ENCODE measurements at regions not wholly inside any gene's neighbourhood (a gene's known extent, or its start where the extent isn't known, plus 50 kb on each side); places are given as distances from the start of the nearest gene placed in this dataset.

DNA sequence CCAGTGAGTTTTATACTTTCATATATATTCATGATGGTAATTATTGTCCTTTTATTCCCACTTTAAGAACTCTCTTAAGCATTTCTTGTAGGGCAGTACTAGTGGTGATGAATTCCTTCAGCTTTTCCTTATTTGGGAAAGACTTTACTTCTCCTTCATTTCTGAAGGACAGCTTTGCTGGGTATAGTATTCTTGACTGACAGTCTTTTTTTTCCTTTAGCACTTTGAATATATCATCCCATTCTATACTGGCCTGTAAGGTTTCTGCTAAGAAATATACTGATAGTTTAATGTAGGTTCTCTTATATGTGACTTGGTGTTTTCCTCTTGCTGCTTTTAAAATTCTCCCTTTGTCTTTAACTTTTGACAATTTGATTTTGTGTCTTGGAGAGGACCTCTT is 109.0 kb upstream of the FSTL4 start:
- intact Hi-C loops (cut with DNase I): no loop called here
- ATAC-seq (no peak), DNase-seq (no peak)
- Histone ChIP-seq H3K4me1 (peaks cover 3% of the 10 kb centered on the region), H3K36me3 (no peaks in the 10 kb centered on the region), H3K9me3 (peaks cover 15% of the 10 kb centered on the region), H3K27ac (no peak overlapping the region), H3K4me3 (no peak overlapping the region), H3K27me3 (ENCODE audit: low read depth) (no peaks in the 10 kb centered on the region)
- TF ChIP-seq, protein P1, sequence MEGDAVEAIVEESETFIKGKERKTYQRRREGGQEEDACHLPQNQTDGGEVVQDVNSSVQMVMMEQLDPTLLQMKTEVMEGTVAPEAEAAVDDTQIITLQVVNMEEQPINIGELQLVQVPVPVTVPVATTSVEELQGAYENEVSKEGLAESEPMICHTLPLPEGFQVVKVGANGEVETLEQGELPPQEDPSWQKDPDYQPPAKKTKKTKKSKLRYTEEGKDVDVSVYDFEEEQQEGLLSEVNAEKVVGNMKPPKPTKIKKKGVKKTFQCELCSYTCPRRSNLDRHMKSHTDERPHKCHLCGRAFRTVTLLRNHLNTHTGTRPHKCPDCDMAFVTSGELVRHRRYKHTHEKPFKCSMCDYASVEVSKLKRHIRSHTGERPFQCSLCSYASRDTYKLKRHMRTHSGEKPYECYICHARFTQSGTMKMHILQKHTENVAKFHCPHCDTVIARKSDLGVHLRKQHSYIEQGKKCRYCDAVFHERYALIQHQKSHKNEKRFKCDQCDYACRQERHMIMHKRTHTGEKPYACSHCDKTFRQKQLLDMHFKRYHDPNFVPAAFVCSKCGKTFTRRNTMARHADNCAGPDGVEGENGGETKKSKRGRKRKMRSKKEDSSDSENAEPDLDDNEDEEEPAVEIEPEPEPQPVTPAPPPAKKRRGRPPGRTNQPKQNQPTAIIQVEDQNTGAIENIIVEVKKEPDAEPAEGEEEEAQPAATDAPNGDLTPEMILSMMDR (IDR thresholded peaks at IDR 0.05): no peak

DNA sequence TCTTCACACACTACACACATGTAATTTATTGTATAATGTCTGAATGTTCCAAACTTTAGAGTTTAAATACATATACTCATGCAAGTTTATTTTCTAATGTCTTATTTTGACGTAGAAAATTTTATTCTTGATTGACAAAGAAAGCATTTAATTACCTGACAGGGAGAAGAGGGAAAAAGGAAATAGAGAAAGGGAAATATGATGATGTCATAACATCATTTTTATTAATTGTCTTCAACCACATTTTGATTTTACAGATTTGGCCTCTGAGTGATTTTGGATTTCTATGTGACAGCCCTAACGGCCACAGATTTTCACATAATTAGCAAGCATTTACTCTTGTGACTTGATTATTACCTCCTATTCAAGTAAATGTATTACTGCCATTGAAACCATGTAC is 106.1 kb upstream of the FSTL4 start:
- ATAC-seq (no peak), DNase-seq (no peak)
- intact Hi-C loops (cut with DNase I): no loop called here
- Histone ChIP-seq H3K4me1 (peaks cover 13% of the 10 kb centered on the region), H3K27me3 (ENCODE audit: low read depth) (no peaks in the 10 kb centered on the region), H3K9me3 (peaks cover 15% of the 10 kb centered on the region), H3K27ac (no peak overlapping the region), H3K4me3 (no peak overlapping the region), H3K36me3 (no peaks in the 10 kb centered on the region)
- TF ChIP-seq, protein P1 (IDR thresholded peaks at IDR 0.05): no peak

DNA sequence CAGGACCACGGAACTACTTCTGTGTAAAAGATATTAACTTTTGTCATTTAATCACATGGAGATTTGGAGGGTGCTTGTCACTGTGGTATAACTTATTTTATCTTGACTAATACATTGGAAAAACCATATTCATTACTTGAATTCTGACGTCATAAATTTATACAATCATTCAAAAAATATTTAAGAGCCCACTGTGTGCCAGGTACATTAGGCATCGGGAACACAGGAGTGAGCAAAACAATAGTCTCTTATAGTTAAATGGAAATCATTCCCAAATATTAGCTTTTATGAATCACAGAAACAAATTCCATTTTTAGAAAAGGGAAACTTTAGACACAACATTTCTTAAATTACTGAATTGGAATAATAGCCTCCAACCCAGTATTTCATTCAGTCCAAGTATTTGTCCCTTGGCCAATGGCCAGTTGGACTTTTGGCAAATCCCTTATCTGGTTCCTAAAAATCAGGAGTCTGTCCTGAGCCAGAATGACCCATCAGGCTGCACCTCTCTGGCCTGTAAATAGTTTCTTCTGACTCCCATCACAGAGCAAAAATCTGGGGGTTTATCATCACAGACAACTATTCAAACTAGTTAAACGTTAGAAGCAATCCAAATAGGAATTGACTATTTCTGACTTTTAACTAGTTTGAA is 104.3 kb upstream of the FSTL4 start:
- Histone ChIP-seq H3K4me3 (no peak overlapping the region), H3K27ac (no peak overlapping the region), H3K4me1 (peaks cover 13% of the 10 kb centered on the region), H3K36me3 (no peaks in the 10 kb centered on the region), H3K9me3 (peaks cover 6% of the 10 kb centered on the region), H3K27me3 (ENCODE audit: low read depth) (no peaks in the 10 kb centered on the region)
- TF ChIP-seq, protein P1 (IDR thresholded peaks at IDR 0.05): no peak
- ATAC-seq (no peak), DNase-seq (no peak)
- intact Hi-C loops (cut with DNase I): no loop called here

DNA sequence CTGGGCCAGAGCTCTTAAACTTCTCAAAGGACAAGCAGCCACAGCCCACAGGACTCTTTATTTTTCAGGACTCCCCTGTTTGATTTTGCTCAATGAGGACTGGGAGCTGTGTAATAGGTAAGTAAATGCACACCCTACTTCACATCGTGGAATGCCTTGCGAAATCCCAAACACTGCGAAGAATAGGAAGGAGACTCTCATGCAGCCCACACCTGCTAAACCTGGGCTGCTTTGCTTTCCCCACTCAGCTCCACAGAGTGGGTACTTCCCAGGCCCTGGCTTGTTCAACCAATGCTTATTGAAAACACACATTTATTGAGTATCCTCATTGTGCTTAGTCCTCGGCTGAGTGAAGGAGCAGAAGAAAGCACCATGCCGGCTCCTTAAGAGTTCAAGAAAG is 103.3 kb upstream of the FSTL4 start:
- ATAC-seq: peak; percentile 91 to 92
- intact Hi-C loops (cut with DNase I): no loop called here

DNA sequence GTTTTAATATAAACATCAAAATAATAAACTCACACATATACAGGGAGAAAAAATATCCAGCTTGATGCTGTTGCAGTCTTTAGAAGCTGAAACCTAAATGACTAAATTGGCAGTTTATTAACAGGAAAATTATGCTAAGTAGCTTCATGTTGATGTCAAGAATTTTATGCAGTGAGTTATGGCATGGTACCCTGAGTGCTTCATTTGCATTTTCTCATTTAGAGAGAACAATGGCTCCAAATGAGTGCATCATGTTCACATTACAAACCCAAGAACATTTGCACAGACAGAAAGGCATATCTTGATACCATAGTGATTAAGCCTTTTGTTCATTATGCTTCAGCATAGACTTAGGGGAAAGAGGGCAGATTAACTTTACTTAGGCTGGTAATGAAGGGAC is 102.9 kb upstream of the FSTL4 start:
- intact Hi-C loops (cut with DNase I): no loop called here
- ATAC-seq (no peak), DNase-seq (no peak)
- TF ChIP-seq, protein P1 (IDR thresholded peaks at IDR 0.05): no peak
- Histone ChIP-seq H3K36me3 (no peaks in the 10 kb centered on the region), H3K4me3 (no peak overlapping the region), H3K27ac (no peak overlapping the region), H3K9me3 (no peaks in the 10 kb centered on the region), H3K27me3 (ENCODE audit: low read depth) (no peaks in the 10 kb centered on the region), H3K4me1 (peaks cover 13% of the 10 kb centered on the region)

More for the DNA sequence above, 103.3 kb upstream of the FSTL4 start:
- no peak overlapping the region for H3K4me3 ChIP-seq
- DNase-seq: peak; percentile 53
- H3K9me3 ChIP-seq: no peaks in the 10 kb centered on the region
- no peak overlapping the region for H3K27ac ChIP-seq
- TF ChIP-seq, protein P1 (IDR thresholded peaks at IDR 0.05): no peak
- no peaks in the 10 kb centered on the region for H3K27me3 ChIP-seq (ENCODE audit: low read depth)
- H3K36me3 ChIP-seq: no peaks in the 10 kb centered on the region
- peaks cover 13% of the 10 kb centered on the region for H3K4me1 ChIP-seq
